Upper lobe of left lung (tissue), 6 donors: ENCODE measurements at regions not wholly inside any gene's neighbourhood (a gene's known extent, or its start where the extent isn't known, plus 50 kb on each side); places are given as distances from the start of the nearest gene placed in this dataset.
A peak's percentile ranks its signal among the peaks of the same experiment; 100 is the strongest.
"Not testable (repeated sequence)": the region's sequence is repeated elsewhere in the genome, so short reads cannot be mapped to it uniquely, and the experiment has no call there.

Source experiments
- ATAC-seq, 2 donors: fragments of 200-7000 bp; cut with Tn5 transposase; one replicate each; pipeline ENCODE4 v1.9.1; 2022; ENCODE audit warnings: mild to moderate bottlenecking in 2 of 2, moderate library complexity in 2 of 2; ENCODE audit not compliant: low FRiP score in 2 of 2
- DNase-seq, 2 donors: peaks; one replicate each; pipeline ENCODE4 v3.0.0-alpha.2; 2019 to 2020
- H3K27ac ChIP-seq, 4 donors: fragments of 200-600 bp; sonication (generic); one replicate each; pipeline ENCODE4 v1.5.1; 2016 to 2019
- H3K27me3 ChIP-seq, 4 donors: fragments of 200-600 bp; sonication (generic); one replicate each; pipeline ENCODE4 v1.5.1; 2017 to 2019
- H3K36me3 ChIP-seq, 4 donors: fragments of 200-600 bp; sonication (generic); one replicate each; pipeline ENCODE4 v1.5.1; 2016 to 2019
- H3K4me1 ChIP-seq, 4 donors: fragments of 200-600 bp; sonication (generic); one replicate each; pipeline ENCODE4 v1.5.1; 2018 to 2019
- H3K4me3 ChIP-seq, 4 donors: fragments of 200-600 bp; sonication (generic); one replicate each; pipeline ENCODE4 v1.5.1; 2017 to 2019; ENCODE audit warnings: mild to moderate bottlenecking in 2 of 4, moderate library complexity in 1 of 4
- H3K9me3 ChIP-seq, 4 donors: fragments of 200-600 bp; sonication (generic); one replicate each; pipeline ENCODE4 v1.5.1; 2018 to 2019
- CTCF ChIP-seq, 6 experiments: fragments of 450-650 bp in 4 of 6; fragments of 200-600 bp in 2 of 6; sonication (generic) in 2 of 6; IDR thresholded peaks; one replicate each; pipeline ENCODE4 v1.5.1; 2016 to 2019; ENCODE audit warnings: antibody characterized with exemption in 6 of 6
- EP300 ChIP-seq, 4 donors: sonication (generic); formaldehyde crosslinking; IDR thresholded peaks; one replicate each; pipeline ENCODE4 v1.5.1; 2017; ENCODE audit warnings: antibody characterized with exemption in 4 of 4, control low read depth in 2 of 4
- POLR2A ChIP-seq, 4 donors: fragments of 450-650 bp; IDR thresholded peaks; one replicate each; pipeline ENCODE4 v1.5.1; 2016 to 2017; ENCODE audit warnings: antibody characterized with exemption in 4 of 4, mild to moderate bottlenecking in 2 of 4
- POLR2AphosphoS5 ChIP-seq, 2 donors: sonication (generic); formaldehyde crosslinking; IDR thresholded peaks; one replicate each; pipeline ENCODE4 v1.5.1; 2017; ENCODE audit warnings: antibody characterized with exemption in 2 of 2
- WGBS, 2 donors: methylation state at CpG; one replicate each; pipeline ENCODE4 v1.1.5; 2017 to 2018; 5-methylcytosine and 5-hydroxymethylcytosine counted together
- donor health status: DM: no; HTN: no; CAD: no; lungs with moderate emphysema.
- donor health status: DM: no; HTN: yes; CAD: no; lungs with severe emphysema.

- H3K9me3 ChIP-seq, H3K27me3 ChIP-seq, ATAC-seq, H3K27ac ChIP-seq, H3K4me3 ChIP-seq: not testable (repeated sequence)
- 72 to 74% methylated on average over 8 to 9 of the region's 9 CpGs for WGBS, 2 donors
- Histone ChIP-seq H3K36me3 (peaks cover 0 to 64% (median 31%) of the 10 kb centered on the region in 4 donors), H3K4me1 (peaks cover 6 to 20% (median 9%) of the 10 kb centered on the region in 4 donors)
- TF ChIP-seq CTCF (IDR thresholded peaks at IDR 0.05) = peak; percentile 75 to 88 (median 84)
- peak in 1 of 2 donors; percentile 79 for DNase-seq
Measured at GRCh38 chr3:75429561-75430220, 234.4 kb upstream of the FRG2C start.

- H3K9me3 ChIP-seq, H3K27me3 ChIP-seq, ATAC-seq, H3K27ac ChIP-seq, DNase-seq, H3K4me3 ChIP-seq: not testable (repeated sequence)
- Histone ChIP-seq H3K36me3 (peaks cover 0 to 60% (median 29%) of the 10 kb centered on the region in 4 donors), H3K4me1 (peaks cover 6 to 20% (median 9%) of the 10 kb centered on the region in 4 donors)
- WGBS, 2 donors = 92 to 93% methylated on average over 6 to 7 of the region's 7 CpGs
Measured at GRCh38 chr3:75430406-75430805, 233.7 kb upstream of the FRG2C start.

GRCh38 chr3:75431120-75431519 lies 233.0 kb upstream of the FRG2C start:
- peaks cover 0 to 53% (median 22%) of the 10 kb centered on the region in 4 donors for H3K36me3 ChIP-seq
- 83% methylated on average over 6 of the region's 6 CpGs; no CpG with 5 or more reads in 1 of the 2 donors for WGBS, 2 donors
- H3K27me3 ChIP-seq, H3K9me3 ChIP-seq, H3K4me3 ChIP-seq, ATAC-seq, H3K27ac ChIP-seq, DNase-seq: not testable (repeated sequence)
- peaks cover 8 to 21% (median 11%) of the 10 kb centered on the region in 4 donors for H3K4me1 ChIP-seq

GRCh38 chr3:75432466-75432865 lies 231.7 kb upstream of the FRG2C start:
- H3K4me3 ChIP-seq, ATAC-seq, DNase-seq, H3K9me3 ChIP-seq, H3K27me3 ChIP-seq: not testable (repeated sequence)
- Histone ChIP-seq H3K27ac (peak overlapping the region in 1 of 4 donors; percentile 13), H3K36me3 (peaks cover 0 to 40% (median 13%) of the 10 kb centered on the region in 4 donors), H3K4me1 (peaks cover 10 to 27% (median 12%) of the 10 kb centered on the region in 4 donors)
- WGBS, 2 donors = 89 to 92% methylated on average over 4 to 5 of the region's 5 CpGs

GRCh38 chr3:75432885-75433284 lies 231.2 kb upstream of the FRG2C start:
- not testable (repeated sequence) for H3K4me3 ChIP-seq, H3K27me3 ChIP-seq, H3K9me3 ChIP-seq, ATAC-seq
- Histone ChIP-seq H3K4me1 (peaks cover 10 to 27% (median 12%) of the 10 kb centered on the region in 4 donors), H3K27ac (peak overlapping the region; percentile 50 to 92 (median 72)), H3K36me3 (peaks cover 0 to 36% (median 11%) of the 10 kb centered on the region in 4 donors)
- WGBS, 2 donors = 52% methylated on average over 8 of the region's 8 CpGs; no CpG with 5 or more reads in 1 of the 2 donors
- peak in 1 of 2 donors; percentile 74 for DNase-seq
- TF ChIP-seq EP300 (IDR thresholded peaks at IDR 0.05) = peak in 1 of 4 donors; percentile 23
- peak; percentile 40 to 64 for TF ChIP-seq POLR2AphosphoS5 (IDR thresholded peaks at IDR 0.05)

- H3K27ac ChIP-seq = peak overlapping the region; percentile 50 to 92 (median 72)
- H3K27me3 ChIP-seq, H3K4me3 ChIP-seq, H3K9me3 ChIP-seq, DNase-seq, ATAC-seq: not testable (repeated sequence)
- WGBS, 2 donors = 89 to 91% methylated on average over 1 to 3 of the region's 3 CpGs
- H3K4me1 ChIP-seq = peaks cover 10 to 27% (median 12%) of the 10 kb centered on the region in 4 donors
- peaks cover 0 to 32% (median 10%) of the 10 kb centered on the region in 4 donors for H3K36me3 ChIP-seq
Measured at GRCh38 chr3:75433295-75433694, 230.8 kb upstream of the FRG2C start.

- H3K36me3 ChIP-seq = peaks cover 0 to 27% (median 8%) of the 10 kb centered on the region in 4 donors
- 5 to 37% methylated on average over 3 to 21 of the region's 32 CpGs for WGBS, 2 donors
Measured at GRCh38 chr3:75434276-75434912, 229.7 kb upstream of the FRG2C start.

More at GRCh38 chr3:75434276-75434912, 229.7 kb upstream of the FRG2C start:
- H3K9me3 ChIP-seq, ATAC-seq, DNase-seq, H3K27me3 ChIP-seq: not testable (repeated sequence)
- peak in 1 of 4 donors; percentile 9 for TF ChIP-seq POLR2A (IDR thresholded peaks at IDR 0.05)
- Histone ChIP-seq H3K4me1 (peaks cover 7 to 27% (median 12%) of the 10 kb centered on the region in 4 donors), H3K4me3 (peak overlapping the region; percentile 83 to 89 (median 85)), H3K27ac (peak overlapping the region; percentile 91 to 92 (median 91))
